SU-DHL-6 (cell line): ENCODE measurements at regions not wholly inside any gene's neighbourhood (a gene's known extent, or its start where the extent isn't known, plus 50 kb on each side); places are given as distances from the start of the nearest gene placed in this dataset.

Experiments
- H2AFZ ChIP-seq: fragments of 200-600 bp; sonication (generic); 2 replicates; pipeline ENCODE4 v1.6.1; 2014; ENCODE audit warnings: low read depth, mild to moderate bottlenecking, moderate library complexity, mixed read lengths, antibody characterized with exemption, low read length; ENCODE audit not compliant: severe bottlenecking
- H3F3A ChIP-seq: fragments of 200-600 bp; shearing (Covaris generic); 2 replicates; pipeline ENCODE4 v1.6.0; 2016; ENCODE audit warnings: antibody characterized with exemption, mild to moderate bottlenecking; ENCODE audit not compliant: insufficient read depth
- H3K27ac ChIP-seq: fragments of 200-600 bp; sonication (generic); 2 replicates; pipeline ENCODE4 v1.5.1; 2016; ENCODE audit warnings: low read depth, mild to moderate bottlenecking, low read length, moderate library complexity, mixed read lengths
- H3K27me3 ChIP-seq: fragments of 200-600 bp; sonication (generic), shearing (Covaris generic); 2 replicates; pipeline ENCODE4 v1.6.0; 2014; ENCODE audit warnings: mild to moderate bottlenecking, low read length
- H3K36me3 ChIP-seq: fragments of 200-600 bp; sonication (generic); 2 replicates; pipeline ENCODE4 v1.6.1; 2014; ENCODE audit warnings: mild to moderate bottlenecking, low read length, mixed read lengths
- H3K4me2 ChIP-seq: fragments of 300-600, 200-600 bp; shearing (Covaris generic), sonication (generic); 2 replicates; pipeline ENCODE4 v1.6.0; 2014; ENCODE audit warnings: low read length, low read depth, mild to moderate bottlenecking; ENCODE audit not compliant: poor library complexity, severe bottlenecking
- H3K4me3 ChIP-seq: fragments of 200-600 bp; sonication (generic); 2 replicates; pipeline ENCODE4 v1.5.1; 2014; ENCODE audit warnings: antibody characterized with exemption, low read length, mild to moderate bottlenecking, mixed read lengths; ENCODE audit not compliant: insufficient read depth, poor library complexity, severe bottlenecking
- H3K79me2 ChIP-seq: fragments of 200-600 bp; sonication (generic); 2 replicates; pipeline ENCODE4 v1.6.1; 2014; ENCODE audit warnings: mild to moderate bottlenecking, low read length, moderate library complexity; ENCODE audit not compliant: insufficient read depth
- H3K9ac ChIP-seq: fragments of 200-600 bp; sonication (generic); 2 replicates; pipeline ENCODE4 v1.7.0; 2014; ENCODE audit warnings: mild to moderate bottlenecking, low read length
- H3K9me2 ChIP-seq: fragments of 200-600 bp; sonication (generic); replicated peaks from 2 replicates; pipeline ENCODE4 v1.6.1; 2014; ENCODE audit warnings: low read length; ENCODE audit not compliant: insufficient read depth
- H3K9me3 ChIP-seq: fragments of 200-600 bp; sonication (generic); 2 replicates; pipeline ENCODE4 v1.6.1; 2014; ENCODE audit warnings: low read length, mixed read lengths; ENCODE audit not compliant: insufficient read depth
- H4K20me1 ChIP-seq: fragments of 200-600 bp; sonication (generic); 2 replicates; pipeline ENCODE4 v1.6.1; 2014; ENCODE audit warnings: low read depth, mild to moderate bottlenecking, antibody characterized with exemption, low read length, moderate library complexity, mixed read lengths
- CTCF ChIP-seq: fragments of 200-600 bp; sonication (generic); IDR thresholded peaks from one replicate; pipeline ENCODE4 v1.5.1; 2017; ENCODE audit warnings: antibody characterized with exemption, mild to moderate bottlenecking, low read length, moderate library complexity; ENCODE audit not compliant: insufficient read depth, poor library complexity, severe bottlenecking
- EZH2phosphoT487 ChIP-seq: fragments of 200-600 bp; sonication (generic), shearing (Covaris generic); conservative IDR thresholded peaks from 2 replicates; pipeline ENCODE4 v1.6.1; 2018; ENCODE audit warnings: mild to moderate bottlenecking, antibody characterized with exemption, low read length, moderate library complexity, mixed read lengths

- TF ChIP-seq EZH2phosphoT487, result no peak
- TF ChIP-seq CTCF, result no peak
- H3K9me2 ChIP-seq, result no peaks in the 10 kb centered on the region
- no peaks in the 10 kb centered on the region for H4K20me1 ChIP-seq
- no peak overlapping the region for H3K9ac ChIP-seq
- H3K36me3 ChIP-seq, result no peaks in the 10 kb centered on the region
- no peaks in the 10 kb centered on the region for H3K79me2 ChIP-seq
- no peaks in the 10 kb centered on the region for H3F3A ChIP-seq
- no peak overlapping the region for H2AFZ ChIP-seq
- no peak overlapping the region for H3K27ac ChIP-seq
- no peaks in the 10 kb centered on the region for H3K9me3 ChIP-seq
- H3K4me2 ChIP-seq, result no peak overlapping the region
- no peaks in the 10 kb centered on the region for H3K27me3 ChIP-seq
- H3K4me3 ChIP-seq, result no peak overlapping the region
Measured at GRCh38 chr14:89058697-89059096, 234.2 kb downstream of the TTC8 start.

- Histone ChIP-seq H3K36me3 (no peaks in the 10 kb centered on the region), H3K9me3 (no peaks in the 10 kb centered on the region), H3K9me2 (no peaks in the 10 kb centered on the region), H3F3A (no peaks in the 10 kb centered on the region), H3K4me2 (no peak overlapping the region), H3K79me2 (no peaks in the 10 kb centered on the region), H2AFZ (no peak overlapping the region), H3K9ac (no peak overlapping the region), H3K4me3 (no peak overlapping the region), H3K27ac (no peak overlapping the region), H4K20me1 (no peaks in the 10 kb centered on the region), H3K27me3 (no peaks in the 10 kb centered on the region)
- TF ChIP-seq CTCF, result no peak
- TF ChIP-seq EZH2phosphoT487, result no peak
Measured at GRCh38 chr14:89060191-89060590, 235.7 kb downstream of the TTC8 start.

GRCh38 chr14:89061696-89062095, 237.2 kb downstream of the TTC8 start:
- Histone ChIP-seq H3K27ac (no peak overlapping the region), H3K27me3 (no peaks in the 10 kb centered on the region), H3K79me2 (no peaks in the 10 kb centered on the region), H3K9ac (no peak overlapping the region), H3K9me3 (no peaks in the 10 kb centered on the region), H3K4me3 (no peak overlapping the region), H3K4me2 (no peak overlapping the region), H2AFZ (no peak overlapping the region), H3F3A (no peaks in the 10 kb centered on the region), H3K9me2 (no peaks in the 10 kb centered on the region), H3K36me3 (no peaks in the 10 kb centered on the region), H4K20me1 (no peaks in the 10 kb centered on the region)
- no peak for TF ChIP-seq CTCF
- no peak for TF ChIP-seq EZH2phosphoT487

- H3K79me2 ChIP-seq, result no peaks in the 10 kb centered on the region
- H3K9me2 ChIP-seq, result no peaks in the 10 kb centered on the region
- no peaks in the 10 kb centered on the region for H3F3A ChIP-seq
- H3K9ac ChIP-seq, result no peak overlapping the region
- no peaks in the 10 kb centered on the region for H3K27me3 ChIP-seq
- no peaks in the 10 kb centered on the region for H3K9me3 ChIP-seq
- H3K4me2 ChIP-seq, result no peak overlapping the region
- H3K27ac ChIP-seq, result no peak overlapping the region
- no peak overlapping the region for H3K4me3 ChIP-seq
- no peak overlapping the region for H2AFZ ChIP-seq
- TF ChIP-seq EZH2phosphoT487 (no peak), CTCF (no peak)
- H3K36me3 ChIP-seq, result no peaks in the 10 kb centered on the region
- H4K20me1 ChIP-seq, result no peaks in the 10 kb centered on the region
Measured at GRCh38 chr14:89065879-89066278, 241.4 kb downstream of the TTC8 start.
